ENCODE measurements at regions not wholly inside any gene's neighbourhood (a gene's known extent, or its start where the extent isn't known, plus 50 kb on each side); places are given as distances from the start of the nearest gene placed in this dataset.

- BruUV-seq (replicated peaks) = no TSS peak
- H3K27me3 Mint-ChIP-seq (ENCODE audit: insufficient read depth, unreplicated experiment) = no peaks in the 10 kb centered on the region
- no peak for TF ChIP-seq CTCF (IDR thresholded peaks at IDR 0.05; ENCODE audit: insufficient read depth in 1 of 2, low read depth in 1 of 2, low read length in 1 of 2, severe bottlenecking in 1 of 2, unreplicated experiment in 1 of 2)
- no peaks in the 10 kb centered on the region for H3K36me3 Mint-ChIP-seq (ENCODE audit: insufficient read depth, unreplicated experiment)
- H3K4me1 Mint-ChIP-seq (ENCODE audit: low read depth, unreplicated experiment) = no peaks in the 10 kb centered on the region
- CTCF ChIA-PET = no interaction called here
- no peaks in the 10 kb centered on the region for H3K9me3 ChIP-seq
- POLR2A ChIA-PET = no interaction called here
- H3K27me3 ChIP-seq (replicated peaks; ENCODE audit: control insufficient read depth, insufficient read depth, low read length) = no peaks in the 10 kb centered on the region
- no peak for DNase-seq
- no peaks in the 10 kb centered on the region for H3K4me1 ChIP-seq
- H3K9me3 Mint-ChIP-seq (ENCODE audit: unreplicated experiment) = no peaks in the 10 kb centered on the region
- no peak overlapping the region for H3K27ac Mint-ChIP-seq (ENCODE audit: unreplicated experiment)
- H3K4me3 ChIP-seq (ENCODE audit: low read depth, low read length) = no peak overlapping the region
- no peaks in the 10 kb centered on the region for H3K36me3 ChIP-seq (ENCODE audit: control insufficient read depth, insufficient read depth, low read length)
- no peak overlapping the region for H3K4me3 Mint-ChIP-seq (ENCODE audit: unreplicated experiment)
- intact Hi-C loops (cut with micrococcal nuclease; ENCODE audit: unreplicated experiment) = no loop called here
Observed at GRCh38 chr18:45519411-45520280, 95.6 kb upstream of the SLC14A2 start.

- Histone ChIP-seq H3K27me3 (replicated peaks; ENCODE audit: control insufficient read depth, insufficient read depth, low read length) (no peaks in the 10 kb centered on the region), H3K9me3 (no peaks in the 10 kb centered on the region), H3K4me3 (ENCODE audit: low read depth, low read length) (no peak overlapping the region), H3K4me1 (no peaks in the 10 kb centered on the region), H3K36me3 (ENCODE audit: control insufficient read depth, insufficient read depth, low read length) (no peaks in the 10 kb centered on the region)
- Mint-ChIP-seq H3K27ac (ENCODE audit: unreplicated experiment) (no peak overlapping the region), H3K36me3 (ENCODE audit: insufficient read depth, unreplicated experiment) (no peaks in the 10 kb centered on the region), H3K4me1 (ENCODE audit: low read depth, unreplicated experiment) (no peaks in the 10 kb centered on the region), H3K27me3 (ENCODE audit: insufficient read depth, unreplicated experiment) (no peaks in the 10 kb centered on the region), H3K9me3 (ENCODE audit: unreplicated experiment) (no peaks in the 10 kb centered on the region), H3K4me3 (ENCODE audit: unreplicated experiment) (no peak overlapping the region)
- intact Hi-C loops (cut with micrococcal nuclease; ENCODE audit: unreplicated experiment) = no loop called here
- BruUV-seq (replicated peaks) = no TSS peak
- ChIA-PET CTCF (no interaction called here), POLR2A (no interaction called here)
- DNase-seq = no peak
- no peak for TF ChIP-seq CTCF (IDR thresholded peaks at IDR 0.05; ENCODE audit: insufficient read depth in 1 of 2, low read depth in 1 of 2, low read length in 1 of 2, severe bottlenecking in 1 of 2, unreplicated experiment in 1 of 2)
Observed at GRCh38 chr18:45521136-45521535, 94.1 kb upstream of the SLC14A2 start.

GRCh38 chr18:45521777-45522176, 93.5 kb upstream of the SLC14A2 start:
- H3K4me1 Mint-ChIP-seq (ENCODE audit: low read depth, unreplicated experiment) = no peaks in the 10 kb centered on the region
- POLR2A ChIA-PET = no interaction called here
- no peak overlapping the region for H3K27ac Mint-ChIP-seq (ENCODE audit: unreplicated experiment)

More at GRCh38 chr18:45521777-45522176, 93.5 kb upstream of the SLC14A2 start:
- Mint-ChIP-seq H3K36me3 (ENCODE audit: insufficient read depth, unreplicated experiment) (no peaks in the 10 kb centered on the region), H3K9me3 (ENCODE audit: unreplicated experiment) (no peaks in the 10 kb centered on the region), H3K27me3 (ENCODE audit: insufficient read depth, unreplicated experiment) (no peaks in the 10 kb centered on the region), H3K4me3 (ENCODE audit: unreplicated experiment) (no peak overlapping the region)
- DNase-seq = no peak
- Histone ChIP-seq H3K27me3 (replicated peaks; ENCODE audit: control insufficient read depth, insufficient read depth, low read length) (no peaks in the 10 kb centered on the region), H3K9me3 (no peaks in the 10 kb centered on the region), H3K4me1 (no peaks in the 10 kb centered on the region), H3K4me3 (ENCODE audit: low read depth, low read length) (no peak overlapping the region), H3K36me3 (ENCODE audit: control insufficient read depth, insufficient read depth, low read length) (no peaks in the 10 kb centered on the region)
- CTCF ChIA-PET = no interaction called here
- no peak for TF ChIP-seq CTCF (IDR thresholded peaks at IDR 0.05; ENCODE audit: insufficient read depth in 1 of 2, low read depth in 1 of 2, low read length in 1 of 2, severe bottlenecking in 1 of 2, unreplicated experiment in 1 of 2)
- intact Hi-C loops (cut with micrococcal nuclease; ENCODE audit: unreplicated experiment) = no loop called here
- no TSS peak for BruUV-seq (replicated peaks)

Measured in Caco-2 (cell line).